Breast epithelium (tissue), 3 donors: ENCODE measurements at regions not wholly inside any gene's neighbourhood (a gene's known extent, or its start where the extent isn't known, plus 50 kb on each side); places are given as distances from the start of the nearest gene placed in this dataset.

Experiments used
- CTCF ChIP-seq, 3 donors: fragments of 450-650 bp; IDR thresholded peaks; one replicate each; pipeline ENCODE4 v1.5.1; 2016 to 2017; ENCODE audit warnings: antibody characterized with exemption in 3 of 3, mild to moderate bottlenecking in 3 of 3, moderate library complexity in 3 of 3
- POLR2AphosphoS5 ChIP-seq, 3 donors: sonication (generic); formaldehyde crosslinking; IDR thresholded peaks; one replicate each; pipeline ENCODE4 v1.6.1; 2017; ENCODE audit warnings: antibody characterized with exemption in 3 of 3

DNA sequence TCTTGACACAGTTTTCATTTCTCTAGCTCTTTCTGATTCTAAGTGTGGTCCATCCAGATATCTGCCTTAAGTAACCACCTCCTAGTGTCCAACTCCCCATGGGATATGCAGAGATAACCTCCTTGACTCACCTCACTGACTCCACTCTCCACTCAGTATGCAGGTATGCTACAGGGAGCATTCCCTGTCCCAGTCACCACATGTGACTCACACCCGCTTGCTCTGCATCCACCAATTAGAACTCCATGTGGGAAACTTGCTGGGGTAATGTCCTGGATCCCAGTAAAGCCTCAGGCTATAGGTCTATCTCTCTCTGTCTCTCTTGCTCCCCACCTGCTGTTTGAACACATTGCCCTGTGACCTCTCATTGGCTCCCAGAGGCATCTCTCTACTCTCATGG, 563.9 kb downstream of the HTR1A start:
- TF ChIP-seq CTCF (IDR thresholded peaks at IDR 0.05) (no peak), POLR2AphosphoS5 (IDR thresholded peaks at IDR 0.05) (no peak)
